Lower leg skin (tissue), 3 donors: ENCODE measurements at regions not wholly inside any gene's neighbourhood (a gene's known extent, or its start where the extent isn't known, plus 50 kb on each side); places are given as distances from the start of the nearest gene placed in this dataset.

Experiments used
- POLR2A ChIP-seq, 2 donors: fragments of 450-650 bp; IDR thresholded peaks; one replicate each; pipeline ENCODE4 v1.6.1; 2016 to 2017; ENCODE audit warnings: antibody characterized with exemption in 2 of 2, mild to moderate bottlenecking in 1 of 2, moderate library complexity in 1 of 2
- TF ChIP-seq, protein P1 (sequence below), 3 donors: fragments of 450-650 bp; IDR thresholded peaks; one replicate each; pipeline ENCODE4 v1.5.1; 2016; ENCODE audit warnings: antibody characterized with exemption in 3 of 3, mild to moderate bottlenecking in 3 of 3, moderate library complexity in 2 of 3

DNA sequence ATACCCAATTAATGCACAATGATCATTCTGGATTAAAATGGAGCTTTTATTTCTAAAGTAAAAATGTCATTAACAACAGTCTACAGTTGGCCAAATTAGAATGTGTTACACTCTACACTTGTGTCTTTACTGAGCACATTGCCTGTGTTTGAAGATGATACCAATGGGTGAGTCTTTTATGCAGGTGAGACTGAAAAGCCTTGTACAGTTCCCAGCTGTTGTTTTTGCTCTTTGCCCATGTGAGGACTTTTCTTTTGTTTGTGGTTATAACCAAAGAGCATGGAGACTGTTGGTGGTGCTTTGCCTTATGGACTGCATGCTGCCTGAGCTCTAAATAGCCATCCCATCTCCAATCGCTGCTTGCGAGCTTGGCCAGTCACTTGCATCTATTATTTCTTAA is 264.5 kb downstream of the GATA3 start:
- TF ChIP-seq POLR2A (IDR thresholded peaks at IDR 0.05), result no peak
- TF ChIP-seq, protein P1, sequence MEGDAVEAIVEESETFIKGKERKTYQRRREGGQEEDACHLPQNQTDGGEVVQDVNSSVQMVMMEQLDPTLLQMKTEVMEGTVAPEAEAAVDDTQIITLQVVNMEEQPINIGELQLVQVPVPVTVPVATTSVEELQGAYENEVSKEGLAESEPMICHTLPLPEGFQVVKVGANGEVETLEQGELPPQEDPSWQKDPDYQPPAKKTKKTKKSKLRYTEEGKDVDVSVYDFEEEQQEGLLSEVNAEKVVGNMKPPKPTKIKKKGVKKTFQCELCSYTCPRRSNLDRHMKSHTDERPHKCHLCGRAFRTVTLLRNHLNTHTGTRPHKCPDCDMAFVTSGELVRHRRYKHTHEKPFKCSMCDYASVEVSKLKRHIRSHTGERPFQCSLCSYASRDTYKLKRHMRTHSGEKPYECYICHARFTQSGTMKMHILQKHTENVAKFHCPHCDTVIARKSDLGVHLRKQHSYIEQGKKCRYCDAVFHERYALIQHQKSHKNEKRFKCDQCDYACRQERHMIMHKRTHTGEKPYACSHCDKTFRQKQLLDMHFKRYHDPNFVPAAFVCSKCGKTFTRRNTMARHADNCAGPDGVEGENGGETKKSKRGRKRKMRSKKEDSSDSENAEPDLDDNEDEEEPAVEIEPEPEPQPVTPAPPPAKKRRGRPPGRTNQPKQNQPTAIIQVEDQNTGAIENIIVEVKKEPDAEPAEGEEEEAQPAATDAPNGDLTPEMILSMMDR (IDR thresholded peaks at IDR 0.05), result no peak
